Prostate gland (tissue), 2 donors: ENCODE measurements at regions not wholly inside any gene's neighbourhood (a gene's known extent, or its start where the extent isn't known, plus 50 kb on each side); places are given as distances from the start of the nearest gene placed in this dataset.
"Not testable (repeated sequence)": the region's sequence is repeated elsewhere in the genome, so short reads cannot be mapped to it uniquely, and the experiment has no call there.

Source experiments
- DNase-seq: peaks from one replicate; pipeline ENCODE4 v3.0.0-alpha.2; 2019; ENCODE audit warnings: low spot score
- H3K27ac ChIP-seq, 2 donors: fragments of 200-600 bp; sonication (generic); 2 replicates each; pipeline ENCODE4 v1.5.1; 2017 to 2019
- H3K27me3 ChIP-seq: fragments of 200-600 bp; sonication (generic); replicated peaks from 2 replicates; pipeline ENCODE4 v1.5.1; 2019; ENCODE audit not compliant: insufficient read depth
- H3K36me3 ChIP-seq, 2 donors: fragments of 200-600 bp; sonication (generic); 1 replicate in 1 of 2; 2 replicates in 1 of 2; pipeline versions ENCODE4 v1.5.1 to v1.8.1; 2017 to 2019
- H3K4me1 ChIP-seq: fragments of 200-600 bp; sonication (generic); replicated peaks from 2 replicates; pipeline ENCODE4 v1.5.1; 2019
- H3K4me3 ChIP-seq, 2 donors: fragments of 200-600 bp; sonication (generic); 2 replicates each; pipeline ENCODE4 v1.5.1; 2017 to 2019
- H3K9me3 ChIP-seq: fragments of 200-600 bp; sonication (generic); 2 replicates; pipeline ENCODE4 v1.5.1; 2017
- POLR2A ChIP-seq: fragments of 450-650 bp; IDR thresholded peaks from one replicate; pipeline ENCODE4 v1.6.1; 2016; ENCODE audit warnings: antibody characterized with exemption, mild to moderate bottlenecking
- POLR2AphosphoS5 ChIP-seq: sonication (generic); formaldehyde crosslinking; IDR thresholded peaks from one replicate; pipeline ENCODE4 v1.6.1; 2017; ENCODE audit warnings: antibody characterized with exemption
- WGBS: methylation state at CpG from one replicate; pipeline ENCODE4 v1.1.5; 2018; 5-methylcytosine and 5-hydroxymethylcytosine counted together
- intact Hi-C: fragments of 100-400 bp; cut with DNase I; formaldehyde crosslinking; loops from one replicate; pipeline ENCODE4 v1.14.2; 2022
- TF ChIP-seq, protein P1 (sequence below), 4 experiments: fragments of 200-600 bp in 2 of 4; fragments of 450-650 bp in 2 of 4; sonication (generic) in 2 of 4; IDR thresholded peaks; 1 replicate in 3 of 4; 2 replicates in 1 of 4; pipeline ENCODE4 v1.5.1; 2016 to 2019; ENCODE audit warnings: antibody characterized with exemption in 4 of 4, mild to moderate bottlenecking in 2 of 4, moderate library complexity in 2 of 4

GRCh38 chr5:99010294-99010693 is 81.5 kb upstream of the CHD1 start:
- Histone ChIP-seq H3K9me3 (no peaks in the 10 kb centered on the region), H3K4me1 (no peaks in the 10 kb centered on the region), H3K36me3 (no peaks in the 10 kb centered on the region), H3K27me3 (no peaks in the 10 kb centered on the region), H3K4me3 (no peak overlapping the region), H3K27ac (no peak overlapping the region)
- TF ChIP-seq POLR2A (no peak), POLR2AphosphoS5 (no peak)
- TF ChIP-seq, protein P1, sequence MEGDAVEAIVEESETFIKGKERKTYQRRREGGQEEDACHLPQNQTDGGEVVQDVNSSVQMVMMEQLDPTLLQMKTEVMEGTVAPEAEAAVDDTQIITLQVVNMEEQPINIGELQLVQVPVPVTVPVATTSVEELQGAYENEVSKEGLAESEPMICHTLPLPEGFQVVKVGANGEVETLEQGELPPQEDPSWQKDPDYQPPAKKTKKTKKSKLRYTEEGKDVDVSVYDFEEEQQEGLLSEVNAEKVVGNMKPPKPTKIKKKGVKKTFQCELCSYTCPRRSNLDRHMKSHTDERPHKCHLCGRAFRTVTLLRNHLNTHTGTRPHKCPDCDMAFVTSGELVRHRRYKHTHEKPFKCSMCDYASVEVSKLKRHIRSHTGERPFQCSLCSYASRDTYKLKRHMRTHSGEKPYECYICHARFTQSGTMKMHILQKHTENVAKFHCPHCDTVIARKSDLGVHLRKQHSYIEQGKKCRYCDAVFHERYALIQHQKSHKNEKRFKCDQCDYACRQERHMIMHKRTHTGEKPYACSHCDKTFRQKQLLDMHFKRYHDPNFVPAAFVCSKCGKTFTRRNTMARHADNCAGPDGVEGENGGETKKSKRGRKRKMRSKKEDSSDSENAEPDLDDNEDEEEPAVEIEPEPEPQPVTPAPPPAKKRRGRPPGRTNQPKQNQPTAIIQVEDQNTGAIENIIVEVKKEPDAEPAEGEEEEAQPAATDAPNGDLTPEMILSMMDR (IDR thresholded peaks at IDR 0.05) = no peak
- DNase-seq = no peak
- no CpG with 5 or more reads among the region's 3 CpGs for WGBS
- intact Hi-C loops = no loop called here

- H3K4me3 ChIP-seq, H3K4me1 ChIP-seq, H3K36me3 ChIP-seq, H3K9me3 ChIP-seq, intact Hi-C loops, H3K27ac ChIP-seq, DNase-seq, H3K27me3 ChIP-seq: not testable (repeated sequence)
- 98% methylated on average over 2 of the region's 2 CpGs for WGBS
Measured at GRCh38 chr5:99008009-99008408, 79.2 kb upstream of the CHD1 start.

GRCh38 chr5:99005506-99005905 is 76.7 kb upstream of the CHD1 start:
- no peaks in the 10 kb centered on the region for H3K36me3 ChIP-seq
- H3K4me3 ChIP-seq = no peak overlapping the region
- intact Hi-C loops = no loop called here
- H3K9me3 ChIP-seq = no peaks in the 10 kb centered on the region
- TF ChIP-seq, protein P1 (IDR thresholded peaks at IDR 0.05) = no peak
- TF ChIP-seq POLR2A (no peak), POLR2AphosphoS5 (no peak)
- H3K4me1 ChIP-seq = no peaks in the 10 kb centered on the region
- WGBS = 89% methylated on average over 1 of the region's 1 CpG
- no peak overlapping the region for H3K27ac ChIP-seq
- DNase-seq = no peak
- H3K27me3 ChIP-seq = no peaks in the 10 kb centered on the region

- Histone ChIP-seq H3K27ac (no peak overlapping the region), H3K36me3 (no peaks in the 10 kb centered on the region), H3K27me3 (no peaks in the 10 kb centered on the region), H3K4me1 (no peaks in the 10 kb centered on the region), H3K9me3 (no peaks in the 10 kb centered on the region), H3K4me3 (no peak overlapping the region)
- WGBS = 0% methylated on average over 1 of the region's 1 CpG
- TF ChIP-seq POLR2AphosphoS5 = no peak
- TF ChIP-seq, protein P1 (IDR thresholded peaks at IDR 0.05) = no peak
- TF ChIP-seq POLR2A = no peak
- intact Hi-C loops = no loop called here
- DNase-seq = no peak
Measured at GRCh38 chr5:99004960-99005359, 76.2 kb upstream of the CHD1 start.

DNA sequence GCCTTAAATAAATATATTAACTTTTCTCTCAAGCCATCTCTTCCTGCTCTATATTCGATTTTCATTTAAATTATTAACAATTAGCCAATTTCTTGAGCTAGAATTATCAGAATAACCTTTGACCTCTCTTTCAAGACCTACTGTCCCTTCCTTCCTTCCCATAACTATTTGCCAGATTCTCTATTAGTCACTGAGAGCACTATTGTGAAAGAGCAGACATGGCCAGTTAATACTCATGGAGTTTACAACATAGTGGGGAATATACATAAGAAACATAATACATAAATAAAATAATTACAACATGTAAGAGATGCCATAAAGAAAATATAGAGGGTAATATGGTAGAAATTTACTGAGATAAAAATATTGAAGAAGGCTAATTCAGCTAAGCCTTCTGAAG is 72.1 kb upstream of the CHD1 start:
- Histone ChIP-seq H3K9me3 (no peaks in the 10 kb centered on the region), H3K4me3 (no peak overlapping the region), H3K36me3 (no peaks in the 10 kb centered on the region), H3K4me1 (no peaks in the 10 kb centered on the region), H3K27me3 (no peaks in the 10 kb centered on the region), H3K27ac (no peak overlapping the region)
- intact Hi-C loops = no loop called here
- DNase-seq = no peak
- TF ChIP-seq POLR2AphosphoS5 = no peak
- TF ChIP-seq, protein P1 (IDR thresholded peaks at IDR 0.05) = no peak
- no peak for TF ChIP-seq POLR2A
- WGBS = 94% methylated on average over 1 of the region's 1 CpG
